Sigmoid colon (tissue), 6 donors: ENCODE measurements at regions not wholly inside any gene's neighbourhood (a gene's known extent, or its start where the extent isn't known, plus 50 kb on each side); places are given as distances from the start of the nearest gene placed in this dataset.

Source experiments
- DNase-seq: peaks from one replicate; pipeline ENCODE4 v3.0.0-alpha.2; 2019
- H3K27ac ChIP-seq, 4 donors: fragments of 200-600 bp; sonication (generic); one replicate each; pipeline ENCODE4 v1.5.1; 2016 to 2019; ENCODE audit warnings: mild to moderate bottlenecking in 1 of 4
- H3K27me3 ChIP-seq, 3 donors: fragments of 200-600 bp; sonication (generic); one replicate each; pipeline ENCODE4 v1.5.1; 2019; ENCODE audit warnings: mild to moderate bottlenecking in 1 of 3
- H3K36me3 ChIP-seq, 4 donors: fragments of 200-600 bp; sonication (generic); one replicate each; pipeline ENCODE4 v1.5.1; 2016 to 2019
- H3K4me1 ChIP-seq, 4 donors: fragments of 200-600 bp; sonication (generic); one replicate each; pipeline ENCODE4 v1.5.1; 2017 to 2019
- H3K4me3 ChIP-seq, 4 donors: fragments of 200-600 bp; sonication (generic); one replicate each; pipeline ENCODE4 v1.5.1; 2017 to 2019; ENCODE audit warnings: mild to moderate bottlenecking in 2 of 4, moderate library complexity in 1 of 4
- H3K9me3 ChIP-seq, 4 donors: fragments of 200-600 bp in 3 of 4; sonication (generic) in 3 of 4; one replicate each; pipeline versions ENCODE4 v1.5.1 to v1.6.1; 2013 to 2019
- CTCF ChIP-seq, 4 experiments: fragments of 450-650 bp in 3 of 4; fragments of 200-600 bp in 1 of 4; IDR thresholded peaks; one replicate each; pipeline ENCODE4 v1.5.1; 2016 to 2019; ENCODE audit warnings: antibody characterized with exemption in 4 of 4, mild to moderate bottlenecking in 3 of 4, moderate library complexity in 2 of 4
- EP300 ChIP-seq, 4 donors: sonication (generic); formaldehyde crosslinking; IDR thresholded peaks; one replicate each; pipeline ENCODE4 v1.6.1; 2017; ENCODE audit warnings: antibody characterized with exemption in 4 of 4
- POLR2A ChIP-seq, 2 donors: fragments of 450-650 bp; IDR thresholded peaks; one replicate each; pipeline ENCODE4 v1.6.1; 2016; ENCODE audit warnings: antibody characterized with exemption in 2 of 2, mild to moderate bottlenecking in 2 of 2, moderate library complexity in 2 of 2
- POLR2AphosphoS5 ChIP-seq, 4 donors: sonication (generic); formaldehyde crosslinking; IDR thresholded peaks; one replicate each; pipeline ENCODE4 v1.6.1; 2017; ENCODE audit warnings: antibody characterized with exemption in 4 of 4
- WGBS, 2 donors: extraction: QIAGEN DNeasy Blood & Tissue Kit; methylation state at CpG; one replicate each; pipeline ENCODE4 v1.1.7; 2013; 5-methylcytosine and 5-hydroxymethylcytosine counted together
- intact Hi-C: fragments of 100-400 bp; cut with DNase I; formaldehyde crosslinking; loops from one replicate; pipeline ENCODE4 v1.15.1; 2023
- donor health status: healthy with polysubstance abuse.
- donor health status: healthy.

DNA sequence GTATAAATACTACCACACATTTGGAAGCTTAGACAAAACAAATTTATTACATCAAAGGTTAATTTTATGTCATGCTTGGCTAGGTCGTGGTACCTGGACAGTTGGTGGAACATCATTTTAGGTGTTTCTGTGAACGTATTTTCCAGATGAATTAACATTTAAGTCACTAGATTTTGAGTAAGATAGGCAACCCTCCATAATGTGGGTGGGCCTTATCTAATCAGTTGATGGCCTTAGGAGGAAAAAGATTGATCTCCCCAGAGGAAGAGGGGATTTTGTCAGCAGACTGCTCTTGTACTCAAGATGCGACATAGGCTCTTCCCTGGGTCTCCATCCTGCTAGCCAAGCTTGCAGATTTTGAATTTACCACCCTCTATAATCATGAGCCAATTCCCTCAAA, 85.0 kb downstream of the RPRM start:
- TF ChIP-seq POLR2AphosphoS5 (IDR thresholded peaks at IDR 0.05) (no peak), POLR2A (IDR thresholded peaks at IDR 0.05) (no peak), EP300 (IDR thresholded peaks at IDR 0.05) (no peak), CTCF (IDR thresholded peaks at IDR 0.05) (no peak)
- DNase-seq, result no peak
- WGBS, 2 donors, result 53 to 64% methylated on average over 3 of the region's 3 CpGs
- Histone ChIP-seq H3K9me3 (peaks cover 0 to 1% (median 0%) of the 10 kb centered on the region in 4 donors), H3K36me3 (no peaks in the 10 kb centered on the region), H3K27ac (no peak overlapping the region), H3K4me1 (peaks cover 0 to 2% (median under 1%) of the 10 kb centered on the region in 4 donors), H3K4me3 (no peak overlapping the region), H3K27me3 (no peaks in the 10 kb centered on the region)
- intact Hi-C loops, result no loop called here

DNA sequence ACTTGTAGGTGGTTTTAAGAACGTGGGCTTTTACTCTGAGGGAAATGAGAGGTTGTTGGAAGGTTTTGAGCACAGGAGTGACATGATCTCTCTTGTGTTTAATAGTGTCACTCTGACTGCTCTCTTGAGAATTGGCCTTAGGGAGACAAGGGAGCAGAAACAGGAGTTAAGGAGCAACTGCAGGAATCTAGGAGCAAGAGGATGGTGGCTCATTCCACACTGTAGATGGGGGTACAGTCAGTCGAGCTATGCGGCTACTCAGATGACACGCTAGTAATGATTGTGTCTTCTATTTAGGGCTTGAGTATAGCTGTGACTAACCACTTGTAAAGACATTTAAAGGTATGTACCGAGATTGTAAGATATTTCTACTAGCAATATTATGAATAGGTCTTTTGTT, 87.4 kb downstream of the RPRM start:
- TF ChIP-seq EP300 (IDR thresholded peaks at IDR 0.05) (no peak), POLR2AphosphoS5 (IDR thresholded peaks at IDR 0.05) (no peak), CTCF (IDR thresholded peaks at IDR 0.05) (no peak), POLR2A (IDR thresholded peaks at IDR 0.05) (no peak)
- Histone ChIP-seq H3K4me3 (no peak overlapping the region), H3K9me3 (peaks cover 0 to 1% (median 0%) of the 10 kb centered on the region in 4 donors), H3K36me3 (no peaks in the 10 kb centered on the region), H3K27me3 (no peaks in the 10 kb centered on the region), H3K4me1 (peaks cover 0 to 9% (median 7%) of the 10 kb centered on the region in 4 donors), H3K27ac (no peak overlapping the region)
- intact Hi-C loops, result no loop called here
- DNase-seq, result no peak
- 71 to 73% methylated on average over 5 of the region's 5 CpGs for WGBS, 2 donors

DNA sequence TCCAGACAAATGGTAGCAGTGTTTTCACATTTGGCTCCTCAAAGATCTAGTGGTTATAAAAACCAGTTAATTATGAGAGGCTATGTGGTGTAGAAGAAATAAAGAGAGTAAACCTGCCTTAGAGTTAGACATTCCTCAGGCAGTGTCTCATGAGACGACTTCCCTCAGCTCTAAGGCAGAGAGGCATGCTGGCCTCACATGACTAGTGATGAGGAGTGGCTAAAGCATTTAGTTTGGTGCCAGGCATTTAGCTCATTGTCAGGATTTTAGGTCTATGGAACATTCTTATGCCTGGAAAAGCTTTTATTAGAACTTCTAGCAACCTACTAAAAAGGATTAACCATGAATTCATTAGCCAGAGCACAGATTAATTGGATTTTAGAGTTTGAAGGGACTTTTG, 90.3 kb downstream of the RPRM start:
- DNase-seq, result no peak
- WGBS, 2 donors, result 24 to 41% methylated on average over 1 of the region's 1 CpG

DNA sequence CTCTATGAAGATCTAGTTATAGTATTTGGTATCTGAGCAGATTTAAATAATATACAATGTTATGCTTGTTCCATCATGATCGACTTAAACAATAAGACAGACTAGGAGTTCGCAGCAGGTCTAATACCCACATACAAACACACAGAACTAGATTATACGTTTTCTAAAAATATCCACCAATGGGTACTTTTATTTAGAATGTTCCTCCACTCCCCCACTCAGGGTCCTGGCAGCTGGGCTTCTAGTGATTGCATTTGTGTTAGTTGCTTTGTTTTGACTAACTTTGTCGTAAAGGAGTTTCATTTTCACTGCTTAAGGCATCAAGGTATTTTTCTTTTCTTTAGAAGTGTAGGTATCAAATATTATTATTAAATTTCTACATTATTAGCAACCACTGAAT, 91.4 kb downstream of the RPRM start:
- TF ChIP-seq POLR2A (IDR thresholded peaks at IDR 0.05), result no peak
- H3K4me1 ChIP-seq, result peaks cover 0 to 9% (median 7%) of the 10 kb centered on the region in 4 donors
- no peak overlapping the region for H3K4me3 ChIP-seq
- H3K27ac ChIP-seq, result no peak overlapping the region
- no peaks in the 10 kb centered on the region for H3K36me3 ChIP-seq
- H3K9me3 ChIP-seq, result no peaks in the 10 kb centered on the region
- no peak for DNase-seq
- WGBS, 2 donors, result 78 to 80% methylated on average over 4 of the region's 4 CpGs
- H3K27me3 ChIP-seq, result no peaks in the 10 kb centered on the region
- intact Hi-C loops, result no loop called here

More for the DNA sequence above, 90.3 kb downstream of the RPRM start:
- peaks cover 0 to 9% (median 7%) of the 10 kb centered on the region in 4 donors for H3K4me1 ChIP-seq
- no peak overlapping the region for H3K4me3 ChIP-seq
- H3K27ac ChIP-seq, result peak overlapping the region in 1 of 4 donors; percentile 44
- no peaks in the 10 kb centered on the region for H3K36me3 ChIP-seq
- TF ChIP-seq EP300 (IDR thresholded peaks at IDR 0.05) (no peak), POLR2AphosphoS5 (IDR thresholded peaks at IDR 0.05) (peak in 1 of 4 donors; percentile 10), POLR2A (IDR thresholded peaks at IDR 0.05) (no peak), CTCF (IDR thresholded peaks at IDR 0.05) (no peak)
- no peaks in the 10 kb centered on the region for H3K27me3 ChIP-seq
- intact Hi-C loops, result no loop called here
- peaks cover 0 to 1% (median 0%) of the 10 kb centered on the region in 4 donors for H3K9me3 ChIP-seq

DNA sequence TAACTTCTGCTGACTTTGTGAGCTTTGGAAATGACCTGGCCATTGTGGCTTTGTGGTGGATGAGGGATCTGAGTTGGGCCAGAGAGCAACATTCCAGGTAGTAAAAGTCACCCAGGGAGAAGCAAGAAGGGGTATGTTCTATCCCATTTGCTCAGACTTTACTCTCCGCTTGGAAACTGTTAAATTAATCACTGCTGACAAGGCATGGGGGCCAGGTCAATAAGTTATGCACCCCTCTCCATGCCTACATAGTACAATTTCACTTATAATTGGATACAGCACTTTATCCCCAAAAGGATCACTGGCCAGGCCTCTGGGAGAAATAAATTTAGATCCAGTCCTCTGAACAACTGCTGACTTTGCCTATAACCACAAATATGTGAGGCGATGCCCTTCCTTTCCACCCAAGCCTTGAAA, 92.1 kb downstream of the RPRM start:
- WGBS, 2 donors, result 76 to 81% methylated on average over 2 of the region's 2 CpGs
- no peaks in the 10 kb centered on the region for H3K36me3 ChIP-seq
- H3K27me3 ChIP-seq, result no peaks in the 10 kb centered on the region
- DNase-seq, result no peak
- H3K27ac ChIP-seq, result no peak overlapping the region
- H3K9me3 ChIP-seq, result no peaks in the 10 kb centered on the region
- no peak overlapping the region for H3K4me3 ChIP-seq
- intact Hi-C loops, result no loop called here
- peaks cover 0 to 9% (median 7%) of the 10 kb centered on the region in 4 donors for H3K4me1 ChIP-seq
- no peak for TF ChIP-seq EP300 (IDR thresholded peaks at IDR 0.05)
- TF ChIP-seq CTCF (IDR thresholded peaks at IDR 0.05), result no peak
- TF ChIP-seq POLR2A (IDR thresholded peaks at IDR 0.05), result no peak
- no peak for TF ChIP-seq POLR2AphosphoS5 (IDR thresholded peaks at IDR 0.05)
